Coronary artery (tissue), 2 donors: ENCODE measurements at regions not wholly inside any gene's neighbourhood (a gene's known extent, or its start where the extent isn't known, plus 50 kb on each side); places are given as distances from the start of the nearest gene placed in this dataset.

Experiments used
- DNase-seq: peaks from one replicate; pipeline ENCODE4 v3.0.0-alpha.2; 2017; ENCODE audit warnings: low spot score
- H3K27ac ChIP-seq, 2 donors: fragments of 200-600 bp; sonication (generic); one replicate each; pipeline ENCODE4 v1.5.1; 2016 to 2019
- H3K4me3 ChIP-seq: fragments of 200-600 bp; sonication (generic); 2 replicates; pipeline ENCODE4 v1.5.1; 2016; ENCODE audit warnings: mild to moderate bottlenecking, moderate library complexity
- CTCF ChIP-seq: fragments of 200-600 bp; sonication (generic); IDR thresholded peaks from one replicate; pipeline ENCODE4 v1.5.1; 2019; ENCODE audit warnings: antibody characterized with exemption

DNA sequence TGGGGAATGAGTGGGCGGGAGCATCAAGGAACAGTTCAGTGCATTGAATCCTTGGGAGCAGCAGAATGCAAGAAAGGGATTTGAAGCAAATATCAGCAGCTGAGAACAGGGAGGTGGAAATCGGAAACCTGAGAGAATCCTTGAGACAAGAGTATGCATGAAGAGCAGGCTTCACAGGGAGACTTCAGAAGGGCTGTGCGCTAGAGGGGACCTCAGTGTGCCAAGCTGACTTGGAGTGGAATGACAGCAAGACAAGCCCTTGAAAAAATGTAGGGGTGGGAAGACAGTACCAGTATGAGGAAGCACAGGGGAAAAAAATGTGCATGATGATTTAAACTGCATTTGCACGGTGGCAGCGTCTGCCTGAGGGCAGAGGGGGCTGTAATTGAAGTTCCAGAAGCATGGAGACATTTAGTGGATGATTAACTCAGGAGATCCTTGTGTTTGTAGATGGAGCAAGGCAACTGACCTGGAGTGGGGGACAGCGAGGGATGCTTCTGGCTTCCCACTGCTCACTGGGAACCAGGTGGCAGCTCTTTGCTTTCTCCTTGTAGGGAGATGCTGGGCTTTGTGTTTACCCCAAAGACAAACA lies 204.9 kb upstream of the PLET1 start:
- TF ChIP-seq CTCF = no peak
- Histone ChIP-seq H3K4me3 (no peak overlapping the region), H3K27ac (no peak overlapping the region)
- no peak for DNase-seq

DNA sequence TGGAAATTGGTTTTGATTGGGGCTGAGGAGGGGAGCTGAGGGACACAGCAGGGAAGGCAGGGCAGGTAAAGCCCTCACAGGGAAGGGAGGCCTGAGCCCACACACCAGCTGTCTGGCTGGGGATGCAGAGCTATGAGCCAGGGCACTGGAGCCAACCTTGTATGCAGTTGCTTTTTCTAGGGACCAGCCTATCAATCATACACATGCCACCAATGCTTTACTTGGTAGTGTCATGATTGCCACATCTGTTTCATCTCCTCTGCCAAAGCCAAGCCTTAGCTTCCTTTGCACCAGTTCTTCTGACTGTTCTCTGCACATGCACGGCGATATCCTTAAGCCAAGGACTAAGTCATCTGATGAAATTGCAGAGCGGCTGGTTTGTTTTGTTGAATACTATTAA lies 207.1 kb upstream of the PLET1 start:
- no peak for TF ChIP-seq CTCF
- DNase-seq = no peak
- Histone ChIP-seq H3K4me3 (no peak overlapping the region), H3K27ac (no peak overlapping the region)

DNA sequence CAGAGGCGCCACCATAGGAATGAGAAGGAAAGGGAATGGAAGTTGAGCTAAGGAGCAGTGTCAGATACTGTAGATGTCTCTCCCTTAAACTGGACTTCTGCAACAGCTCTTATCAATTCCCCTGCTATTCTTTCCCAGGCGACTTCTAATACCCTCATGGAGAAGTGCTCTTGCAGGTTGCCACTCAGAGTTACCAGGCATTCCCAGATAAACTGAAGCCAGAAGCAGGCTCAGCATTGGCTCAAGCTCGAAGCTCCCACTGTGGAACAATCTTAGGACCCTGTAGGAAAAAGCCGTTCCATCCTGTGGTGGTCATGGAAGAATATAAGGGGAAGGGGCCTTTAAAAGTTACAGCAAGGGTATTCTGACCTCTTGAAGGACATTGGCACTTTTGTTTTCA lies 208.7 kb upstream of the PLET1 start:
- no peak overlapping the region for H3K27ac ChIP-seq
- no peak for TF ChIP-seq CTCF
- no peak for DNase-seq
- no peak overlapping the region for H3K4me3 ChIP-seq

DNA sequence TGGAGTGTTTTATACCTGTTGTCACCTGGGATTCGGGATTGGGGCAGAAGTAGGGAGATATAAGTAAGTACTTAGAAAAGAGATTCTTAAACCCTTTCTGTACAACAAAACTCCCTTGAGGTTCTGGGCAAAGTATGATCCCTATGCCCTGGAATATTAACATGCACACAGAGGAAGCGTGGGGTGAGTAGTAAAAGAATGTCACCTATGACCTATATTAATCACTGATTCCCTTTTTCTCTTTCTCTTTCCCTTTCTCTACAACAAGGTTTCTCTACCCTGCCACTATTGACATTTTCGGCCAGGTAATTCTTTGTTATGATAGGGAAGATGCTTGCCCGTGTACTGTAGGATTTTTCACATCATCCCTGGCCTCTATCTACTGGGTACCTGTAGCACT lies 209.7 kb upstream of the PLET1 start:
- no peak for TF ChIP-seq CTCF
- Histone ChIP-seq H3K4me3 (no peak overlapping the region), H3K27ac (no peak overlapping the region)
- DNase-seq = no peak

- no peak for TF ChIP-seq CTCF
- DNase-seq = no peak
- Histone ChIP-seq H3K4me3 (no peak overlapping the region), H3K27ac (no peak overlapping the region)
Measured at GRCh38 chr11:112471731-112472130, 211.1 kb upstream of the PLET1 start.

DNA sequence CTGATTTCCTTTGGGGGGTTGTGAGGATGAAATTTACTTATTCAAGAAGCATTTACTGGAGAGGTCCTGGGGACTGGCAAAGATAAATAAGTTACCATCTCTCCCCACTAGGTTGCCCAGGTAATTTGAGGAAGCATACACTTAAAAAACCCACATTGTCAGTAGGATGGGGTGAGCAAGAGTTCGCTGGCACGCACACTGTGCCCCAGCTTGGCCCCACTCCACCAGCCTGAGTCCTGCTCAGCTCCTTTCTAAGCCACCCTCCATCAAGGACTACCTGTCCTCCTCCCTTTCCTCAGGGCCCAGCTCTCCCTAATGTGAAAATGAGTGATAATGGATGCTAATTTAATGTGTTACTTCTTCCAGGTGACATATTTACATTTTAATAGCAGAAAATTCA lies 216.5 kb upstream of the PLET1 start:
- Histone ChIP-seq H3K27ac (no peak overlapping the region), H3K4me3 (no peak overlapping the region)
- DNase-seq = no peak
- TF ChIP-seq CTCF = no peak

DNA sequence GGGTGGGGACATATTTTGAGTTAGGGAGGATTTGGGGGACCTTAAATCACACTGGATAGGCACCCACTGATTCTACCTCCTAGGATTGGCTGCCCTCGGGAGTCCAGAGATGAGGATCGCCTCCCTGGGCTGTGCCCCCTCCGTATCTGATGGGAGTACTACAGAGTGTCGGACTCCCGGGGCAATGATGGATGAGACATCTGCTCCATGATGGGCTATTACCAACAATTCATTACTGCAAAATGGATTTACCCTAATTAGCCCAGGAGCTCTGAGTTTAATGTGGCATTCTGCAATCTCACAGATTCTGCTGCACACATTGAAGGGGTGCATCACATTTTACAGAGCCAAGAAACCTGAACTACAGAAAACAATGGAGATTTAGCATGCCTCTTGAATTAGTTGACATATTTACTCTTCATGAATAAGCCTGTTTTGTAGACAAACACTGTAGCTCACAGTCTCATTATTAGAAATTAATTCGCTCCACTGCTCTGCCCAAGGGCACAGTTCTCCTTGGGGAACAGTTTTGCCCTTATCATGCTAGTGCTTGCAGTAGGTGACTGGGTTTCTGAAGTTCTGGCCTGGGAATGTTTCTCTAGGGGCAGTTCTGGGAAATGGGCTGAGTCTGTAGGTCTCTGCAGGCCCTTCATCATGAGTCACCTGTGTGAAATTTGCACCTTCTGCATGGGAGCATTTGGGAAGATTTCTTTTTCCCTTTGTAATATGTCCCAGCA lies 217.1 kb upstream of the PLET1 start:
- H3K4me3 ChIP-seq = no peak overlapping the region
- H3K27ac ChIP-seq = no peak overlapping the region
- TF ChIP-seq CTCF = no peak
- no peak for DNase-seq
